ENCODE measurements at regions not wholly inside any gene's neighbourhood (a gene's known extent, or its start where the extent isn't known, plus 50 kb on each side); places are given as distances from the start of the nearest gene placed in this dataset.

DNA sequence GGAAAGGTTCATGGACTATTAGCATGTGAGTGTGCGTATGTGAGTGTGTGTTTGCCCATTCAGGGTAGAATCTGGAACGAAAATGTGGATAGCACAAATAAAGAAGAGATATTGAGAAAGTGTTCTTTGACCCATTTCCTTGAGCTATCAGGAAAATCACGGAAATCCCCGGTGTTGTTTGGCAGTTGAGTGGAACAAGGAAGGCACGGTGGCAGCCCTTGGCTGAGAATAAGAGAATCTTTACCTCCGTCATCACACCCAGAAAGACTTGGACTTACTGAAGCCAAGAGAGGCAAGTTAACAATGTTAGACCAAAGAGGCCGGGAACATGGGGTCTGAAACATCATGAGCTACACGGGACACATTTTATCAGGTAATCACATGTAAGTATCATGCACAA, 588.9 kb upstream of the BTBD3 start:
- no peak for DNase-seq (ENCODE audit: low spot score)
- no peak overlapping the region for H3K4me3 Mint-ChIP-seq
- no peak for ATAC-seq
- no peaks in the 10 kb centered on the region for H3K36me3 Mint-ChIP-seq
- H3K27me3 Mint-ChIP-seq (ENCODE audit: low read depth), result no peaks in the 10 kb centered on the region
- H3K27ac Mint-ChIP-seq, result no peak overlapping the region
- TF ChIP-seq SMAD4 (CRISPR knock-in tag; IDR thresholded peaks at IDR 0.05), result no peak
- peaks cover 7% of the 10 kb centered on the region; the same call in 1 of the 2 replicates for H3K4me1 Mint-ChIP-seq
- peaks cover 3% of the 10 kb centered on the region for H3K9me3 Mint-ChIP-seq
- ChIA-PET CTCF (no interaction called here), POLR2A (no interaction called here)

DNA sequence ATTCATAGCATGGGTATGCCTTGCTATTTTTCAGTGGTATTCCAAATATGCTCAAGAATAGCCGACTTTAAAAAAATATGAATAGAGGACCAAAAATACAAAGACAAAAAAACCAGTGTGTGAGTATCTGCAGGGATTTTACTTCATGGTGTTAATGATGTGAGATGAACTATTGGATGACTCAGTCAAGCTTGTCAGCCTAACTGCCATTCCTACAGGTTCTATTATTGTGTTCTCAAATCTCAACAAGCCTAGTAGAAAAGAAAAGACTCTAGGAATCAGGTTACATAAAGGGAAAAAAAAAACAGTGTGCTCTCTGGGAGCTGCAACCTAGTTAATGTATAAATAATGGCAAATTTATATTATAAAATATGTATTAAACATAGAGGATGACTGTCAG, 588.4 kb upstream of the BTBD3 start:
- no peak for ATAC-seq

More for the DNA sequence above, 588.4 kb upstream of the BTBD3 start:
- no peak overlapping the region for H3K4me3 Mint-ChIP-seq
- CTCF ChIA-PET, result no interaction called here
- H3K27ac Mint-ChIP-seq, result no peak overlapping the region
- H3K4me1 Mint-ChIP-seq, result peaks cover 8% of the 10 kb centered on the region
- H3K36me3 Mint-ChIP-seq, result no peaks in the 10 kb centered on the region
- TF ChIP-seq, protein P1, sequence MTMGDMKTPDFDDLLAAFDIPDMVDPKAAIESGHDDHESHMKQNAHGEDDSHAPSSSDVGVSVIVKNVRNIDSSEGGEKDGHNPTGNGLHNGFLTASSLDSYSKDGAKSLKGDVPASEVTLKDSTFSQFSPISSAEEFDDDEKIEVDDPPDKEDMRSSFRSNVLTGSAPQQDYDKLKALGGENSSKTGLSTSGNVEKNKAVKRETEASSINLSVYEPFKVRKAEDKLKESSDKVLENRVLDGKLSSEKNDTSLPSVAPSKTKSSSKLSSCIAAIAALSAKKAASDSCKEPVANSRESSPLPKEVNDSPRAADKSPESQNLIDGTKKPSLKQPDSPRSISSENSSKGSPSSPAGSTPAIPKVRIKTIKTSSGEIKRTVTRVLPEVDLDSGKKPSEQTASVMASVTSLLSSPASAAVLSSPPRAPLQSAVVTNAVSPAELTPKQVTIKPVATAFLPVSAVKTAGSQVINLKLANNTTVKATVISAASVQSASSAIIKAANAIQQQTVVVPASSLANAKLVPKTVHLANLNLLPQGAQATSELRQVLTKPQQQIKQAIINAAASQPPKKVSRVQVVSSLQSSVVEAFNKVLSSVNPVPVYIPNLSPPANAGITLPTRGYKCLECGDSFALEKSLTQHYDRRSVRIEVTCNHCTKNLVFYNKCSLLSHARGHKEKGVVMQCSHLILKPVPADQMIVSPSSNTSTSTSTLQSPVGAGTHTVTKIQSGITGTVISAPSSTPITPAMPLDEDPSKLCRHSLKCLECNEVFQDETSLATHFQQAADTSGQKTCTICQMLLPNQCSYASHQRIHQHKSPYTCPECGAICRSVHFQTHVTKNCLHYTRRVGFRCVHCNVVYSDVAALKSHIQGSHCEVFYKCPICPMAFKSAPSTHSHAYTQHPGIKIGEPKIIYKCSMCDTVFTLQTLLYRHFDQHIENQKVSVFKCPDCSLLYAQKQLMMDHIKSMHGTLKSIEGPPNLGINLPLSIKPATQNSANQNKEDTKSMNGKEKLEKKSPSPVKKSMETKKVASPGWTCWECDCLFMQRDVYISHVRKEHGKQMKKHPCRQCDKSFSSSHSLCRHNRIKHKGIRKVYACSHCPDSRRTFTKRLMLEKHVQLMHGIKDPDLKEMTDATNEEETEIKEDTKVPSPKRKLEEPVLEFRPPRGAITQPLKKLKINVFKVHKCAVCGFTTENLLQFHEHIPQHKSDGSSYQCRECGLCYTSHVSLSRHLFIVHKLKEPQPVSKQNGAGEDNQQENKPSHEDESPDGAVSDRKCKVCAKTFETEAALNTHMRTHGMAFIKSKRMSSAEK (CRISPR knock-in tag; IDR thresholded peaks at IDR 0.05; ENCODE audit: borderline replicate concordance), result no peak
- TF ChIP-seq, protein P2, sequence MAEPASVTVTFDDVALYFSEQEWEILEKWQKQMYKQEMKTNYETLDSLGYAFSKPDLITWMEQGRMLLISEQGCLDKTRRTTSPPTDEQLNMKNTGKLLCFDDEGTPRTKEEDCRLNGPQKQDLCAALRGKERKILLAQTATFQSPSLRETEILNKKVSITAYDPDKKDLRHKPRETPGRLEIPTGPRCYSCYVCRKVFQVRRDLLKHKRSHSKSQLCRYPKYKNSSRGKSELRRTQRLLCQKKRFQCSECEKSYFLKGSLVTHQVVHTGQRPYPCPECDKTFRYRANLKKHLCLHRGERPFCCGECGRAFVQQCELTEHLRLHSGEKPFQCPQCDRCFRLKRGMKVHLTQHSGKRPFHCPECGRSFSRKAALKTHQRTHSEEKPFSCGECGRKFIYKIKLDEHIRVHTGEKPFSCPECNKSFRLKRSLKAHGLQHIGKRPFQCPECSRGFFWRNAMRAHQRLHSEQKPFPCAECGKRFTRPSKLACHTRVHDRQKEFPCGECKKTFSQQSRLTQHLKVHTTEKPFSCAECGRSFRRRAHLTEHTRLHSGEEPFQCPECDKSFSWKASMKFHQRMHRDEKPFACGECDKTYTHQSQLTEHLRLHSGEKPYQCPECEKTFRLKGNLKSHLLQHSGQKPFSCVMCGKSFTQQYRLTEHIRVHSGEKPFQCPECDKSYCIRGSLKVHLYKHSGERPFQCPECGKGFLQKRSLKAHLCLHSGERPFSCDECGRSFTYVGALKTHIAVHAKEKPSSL (CRISPR knock-in tag; conservative IDR thresholded peaks at IDR 0.05), result no peak
- TF ChIP-seq, protein P3, sequence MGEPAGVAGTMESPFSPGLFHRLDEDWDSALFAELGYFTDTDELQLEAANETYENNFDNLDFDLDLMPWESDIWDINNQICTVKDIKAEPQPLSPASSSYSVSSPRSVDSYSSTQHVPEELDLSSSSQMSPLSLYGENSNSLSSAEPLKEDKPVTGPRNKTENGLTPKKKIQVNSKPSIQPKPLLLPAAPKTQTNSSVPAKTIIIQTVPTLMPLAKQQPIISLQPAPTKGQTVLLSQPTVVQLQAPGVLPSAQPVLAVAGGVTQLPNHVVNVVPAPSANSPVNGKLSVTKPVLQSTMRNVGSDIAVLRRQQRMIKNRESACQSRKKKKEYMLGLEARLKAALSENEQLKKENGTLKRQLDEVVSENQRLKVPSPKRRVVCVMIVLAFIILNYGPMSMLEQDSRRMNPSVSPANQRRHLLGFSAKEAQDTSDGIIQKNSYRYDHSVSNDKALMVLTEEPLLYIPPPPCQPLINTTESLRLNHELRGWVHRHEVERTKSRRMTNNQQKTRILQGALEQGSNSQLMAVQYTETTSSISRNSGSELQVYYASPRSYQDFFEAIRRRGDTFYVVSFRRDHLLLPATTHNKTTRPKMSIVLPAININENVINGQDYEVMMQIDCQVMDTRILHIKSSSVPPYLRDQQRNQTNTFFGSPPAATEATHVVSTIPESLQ (CRISPR knock-in tag; IDR thresholded peaks at IDR 0.05), result no peak
- no peak for TF ChIP-seq TP53 (CRISPR knock-in tag; IDR thresholded peaks at IDR 0.05)
- no peak for TF ChIP-seq PRRX2 (CRISPR knock-in tag; IDR thresholded peaks at IDR 0.05)
- TF ChIP-seq, protein P4, sequence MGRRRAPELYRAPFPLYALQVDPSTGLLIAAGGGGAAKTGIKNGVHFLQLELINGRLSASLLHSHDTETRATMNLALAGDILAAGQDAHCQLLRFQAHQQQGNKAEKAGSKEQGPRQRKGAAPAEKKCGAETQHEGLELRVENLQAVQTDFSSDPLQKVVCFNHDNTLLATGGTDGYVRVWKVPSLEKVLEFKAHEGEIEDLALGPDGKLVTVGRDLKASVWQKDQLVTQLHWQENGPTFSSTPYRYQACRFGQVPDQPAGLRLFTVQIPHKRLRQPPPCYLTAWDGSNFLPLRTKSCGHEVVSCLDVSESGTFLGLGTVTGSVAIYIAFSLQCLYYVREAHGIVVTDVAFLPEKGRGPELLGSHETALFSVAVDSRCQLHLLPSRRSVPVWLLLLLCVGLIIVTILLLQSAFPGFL (CRISPR knock-in tag; IDR thresholded peaks at IDR 0.05; ENCODE audit: borderline replicate concordance), result no peak
- no peak for TF ChIP-seq FOXJ3 (CRISPR knock-in tag; IDR thresholded peaks at IDR 0.05; ENCODE audit: borderline replicate concordance)
- TF ChIP-seq, protein P5, sequence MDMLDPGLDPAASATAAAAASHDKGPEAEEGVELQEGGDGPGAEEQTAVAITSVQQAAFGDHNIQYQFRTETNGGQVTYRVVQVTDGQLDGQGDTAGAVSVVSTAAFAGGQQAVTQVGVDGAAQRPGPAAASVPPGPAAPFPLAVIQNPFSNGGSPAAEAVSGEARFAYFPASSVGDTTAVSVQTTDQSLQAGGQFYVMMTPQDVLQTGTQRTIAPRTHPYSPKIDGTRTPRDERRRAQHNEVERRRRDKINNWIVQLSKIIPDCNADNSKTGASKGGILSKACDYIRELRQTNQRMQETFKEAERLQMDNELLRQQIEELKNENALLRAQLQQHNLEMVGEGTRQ (CRISPR knock-in tag; IDR thresholded peaks at IDR 0.05), result no peak
- no peak for TF ChIP-seq CREB1 (CRISPR knock-in tag; IDR thresholded peaks at IDR 0.05)
- TF ChIP-seq NFE2L1 (CRISPR knock-in tag; IDR thresholded peaks at IDR 0.05), result no peak
- TF ChIP-seq, protein P6, sequence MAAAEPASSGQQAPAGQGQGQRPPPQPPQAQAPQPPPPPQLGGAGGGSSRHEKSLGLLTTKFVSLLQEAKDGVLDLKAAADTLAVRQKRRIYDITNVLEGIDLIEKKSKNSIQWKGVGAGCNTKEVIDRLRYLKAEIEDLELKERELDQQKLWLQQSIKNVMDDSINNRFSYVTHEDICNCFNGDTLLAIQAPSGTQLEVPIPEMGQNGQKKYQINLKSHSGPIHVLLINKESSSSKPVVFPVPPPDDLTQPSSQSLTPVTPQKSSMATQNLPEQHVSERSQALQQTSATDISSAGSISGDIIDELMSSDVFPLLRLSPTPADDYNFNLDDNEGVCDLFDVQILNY (CRISPR knock-in tag; IDR thresholded peaks at IDR 0.05), result no peak
- TF ChIP-seq EMX1 (CRISPR knock-in tag; IDR thresholded peaks at IDR 0.05), result no peak
- TF ChIP-seq KAT7 (CRISPR knock-in tag; IDR thresholded peaks at IDR 0.05; ENCODE audit: borderline replicate concordance), result no peak
- TF ChIP-seq ZNF317 (CRISPR knock-in tag; IDR thresholded peaks at IDR 0.05; ENCODE audit: borderline replicate concordance, low read depth), result no peak
- TF ChIP-seq JAZF1 (CRISPR knock-in tag; IDR thresholded peaks at IDR 0.05), result no peak
- TF ChIP-seq, protein P7, sequence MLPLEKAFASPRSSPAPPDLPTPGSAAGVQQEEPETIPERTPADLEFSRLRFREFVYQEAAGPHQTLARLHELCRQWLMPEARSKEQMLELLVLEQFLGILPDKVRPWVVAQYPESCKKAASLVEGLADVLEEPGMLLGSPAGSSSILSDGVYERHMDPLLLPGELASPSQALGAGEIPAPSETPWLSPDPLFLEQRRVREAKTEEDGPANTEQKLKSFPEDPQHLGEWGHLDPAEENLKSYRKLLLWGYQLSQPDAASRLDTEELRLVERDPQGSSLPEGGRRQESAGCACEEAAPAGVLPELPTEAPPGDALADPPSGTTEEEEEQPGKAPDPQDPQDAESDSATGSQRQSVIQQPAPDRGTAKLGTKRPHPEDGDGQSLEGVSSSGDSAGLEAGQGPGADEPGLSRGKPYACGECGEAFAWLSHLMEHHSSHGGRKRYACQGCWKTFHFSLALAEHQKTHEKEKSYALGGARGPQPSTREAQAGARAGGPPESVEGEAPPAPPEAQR (CRISPR knock-in tag; IDR thresholded peaks at IDR 0.05), result no peak
- TF ChIP-seq ESRRA (CRISPR knock-in tag; IDR thresholded peaks at IDR 0.05; ENCODE audit: borderline replicate concordance), result no peak
- TF ChIP-seq, protein P8, sequence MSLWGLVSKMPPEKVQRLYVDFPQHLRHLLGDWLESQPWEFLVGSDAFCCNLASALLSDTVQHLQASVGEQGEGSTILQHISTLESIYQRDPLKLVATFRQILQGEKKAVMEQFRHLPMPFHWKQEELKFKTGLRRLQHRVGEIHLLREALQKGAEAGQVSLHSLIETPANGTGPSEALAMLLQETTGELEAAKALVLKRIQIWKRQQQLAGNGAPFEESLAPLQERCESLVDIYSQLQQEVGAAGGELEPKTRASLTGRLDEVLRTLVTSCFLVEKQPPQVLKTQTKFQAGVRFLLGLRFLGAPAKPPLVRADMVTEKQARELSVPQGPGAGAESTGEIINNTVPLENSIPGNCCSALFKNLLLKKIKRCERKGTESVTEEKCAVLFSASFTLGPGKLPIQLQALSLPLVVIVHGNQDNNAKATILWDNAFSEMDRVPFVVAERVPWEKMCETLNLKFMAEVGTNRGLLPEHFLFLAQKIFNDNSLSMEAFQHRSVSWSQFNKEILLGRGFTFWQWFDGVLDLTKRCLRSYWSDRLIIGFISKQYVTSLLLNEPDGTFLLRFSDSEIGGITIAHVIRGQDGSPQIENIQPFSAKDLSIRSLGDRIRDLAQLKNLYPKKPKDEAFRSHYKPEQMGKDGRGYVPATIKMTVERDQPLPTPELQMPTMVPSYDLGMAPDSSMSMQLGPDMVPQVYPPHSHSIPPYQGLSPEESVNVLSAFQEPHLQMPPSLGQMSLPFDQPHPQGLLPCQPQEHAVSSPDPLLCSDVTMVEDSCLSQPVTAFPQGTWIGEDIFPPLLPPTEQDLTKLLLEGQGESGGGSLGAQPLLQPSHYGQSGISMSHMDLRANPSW (CRISPR knock-in tag; conservative IDR thresholded peaks at IDR 0.05; ENCODE audit: low read depth), result no peak
- H3K27me3 Mint-ChIP-seq (ENCODE audit: low read depth), result no peaks in the 10 kb centered on the region
- H3K9me3 Mint-ChIP-seq, result peaks cover 2% of the 10 kb centered on the region
- DNase-seq (ENCODE audit: low spot score), result no peak
- POLR2A ChIA-PET, result no interaction called here
